GM23338 (cell line): ENCODE measurements at regions not wholly inside any gene's neighbourhood (a gene's known extent, or its start where the extent isn't known, plus 50 kb on each side); places are given as distances from the start of the nearest gene placed in this dataset.

ENCODE experiments used
- ATAC-seq: fragments of 200-7000 bp; cut with Tn5 transposase; 3 replicates; pipeline ENCODE4 v1.9.1; 2020
- DNase-seq: peaks from one replicate; pipeline ENCODE4 v3.0.0-alpha.2; 2015; ENCODE audit warnings: low spot score
- H2AFZ ChIP-seq: fragments of 200-600 bp; sonication (generic); 2 replicates; pipeline ENCODE4 v1.8.0; 2016; ENCODE audit warnings: antibody characterized with exemption, mild to moderate bottlenecking, moderate library complexity
- H3F3A ChIP-seq: fragments of 200-600 bp; sonication (generic); replicated peaks from 2 replicates; pipeline ENCODE4 v1.8.0; 2017; ENCODE audit warnings: antibody characterized with exemption, mixed run types, low read depth
- H3K27ac ChIP-seq: fragments of 200-600 bp; sonication (generic); 2 replicates; pipeline ENCODE4 v1.6.1; 2016; ENCODE audit warnings: low read depth
- H3K27me3 ChIP-seq: fragments of 200-600 bp; sonication (generic); 2 replicates; pipeline ENCODE4 v1.8.0; 2016; ENCODE audit warnings: mild to moderate bottlenecking, mixed run types, moderate library complexity; ENCODE audit not compliant: insufficient read depth
- H3K36me3 ChIP-seq: fragments of 200-600 bp; sonication (generic); 2 replicates; pipeline ENCODE4 v1.8.0; 2016; ENCODE audit warnings: mild to moderate bottlenecking; ENCODE audit not compliant: insufficient read depth
- H3K4me1 ChIP-seq: fragments of 200-600 bp; sonication (generic); 2 replicates; pipeline ENCODE4 v1.8.0; 2016; ENCODE audit warnings: mild to moderate bottlenecking, moderate library complexity; ENCODE audit not compliant: insufficient read depth
- H3K4me2 ChIP-seq: fragments of 200-600 bp; sonication (generic); 2 replicates; pipeline ENCODE4 v1.7.1; 2017; ENCODE audit warnings: mixed run types
- H3K4me3 ChIP-seq: fragments of 200-600 bp; sonication (generic); 2 replicates; pipeline ENCODE4 v1.6.1; 2016; ENCODE audit warnings: mixed run types
- H3K79me2 ChIP-seq: fragments of 200-600 bp; sonication (generic); replicated peaks from 2 replicates; pipeline ENCODE4 v1.8.0; 2017; ENCODE audit warnings: mild to moderate bottlenecking; ENCODE audit not compliant: insufficient read depth
- H3K9me2 ChIP-seq: fragments of 200-600 bp; sonication (generic); 2 replicates; pipeline ENCODE4 v1.8.0; 2017; ENCODE audit not compliant: insufficient read depth
- H4K20me1 ChIP-seq: fragments of 200-600 bp; sonication (generic); replicated peaks from 2 replicates; pipeline ENCODE4 v1.8.0; 2017; ENCODE audit warnings: mild to moderate bottlenecking; ENCODE audit not compliant: insufficient read depth
- H3K27ac Mint-ChIP-seq: 2 replicates; pipeline ENCODE4 v1.8.0; 2020; ENCODE audit warnings: inconsistent platforms, mild to moderate bottlenecking, moderate library complexity, mixed read lengths
- H3K27me3 Mint-ChIP-seq: 3 replicates; pipeline ENCODE4 v1.8.0; 2022; ENCODE audit warnings: low read depth, mild to moderate bottlenecking, moderate library complexity, mixed read lengths, inconsistent platforms; ENCODE audit not compliant: insufficient read depth, poor library complexity
- H3K36me3 Mint-ChIP-seq: 3 replicates; pipeline ENCODE4 v1.8.0; 2021; ENCODE audit warnings: low read depth, mild to moderate bottlenecking, inconsistent platforms, moderate library complexity, mixed read lengths
- H3K4me1 Mint-ChIP-seq: 3 replicates; pipeline ENCODE4 v1.8.0; 2020; ENCODE audit warnings: mild to moderate bottlenecking, inconsistent platforms, mixed read lengths
- H3K4me3 Mint-ChIP-seq: 3 replicates; pipeline ENCODE4 v1.8.0; 2021; ENCODE audit warnings: moderate library complexity, mild to moderate bottlenecking, inconsistent platforms, mixed read lengths
- H3K9me3 Mint-ChIP-seq: 3 replicates; pipeline ENCODE4 v1.8.0; 2020; ENCODE audit warnings: moderate library complexity, mild to moderate bottlenecking, inconsistent platforms, mixed read lengths
- ETS1 ChIP-seq: IDR thresholded peaks from 2 replicates; pipeline ENCODE4 v1.6.1; 2016; ENCODE audit warnings: antibody characterized with exemption
- EZH2 ChIP-seq: fragments of 200-600 bp; sonication (generic); IDR thresholded peaks from one replicate; pipeline ENCODE4 v1.8.0; 2017; ENCODE audit warnings: antibody characterized with exemption, mild to moderate bottlenecking, low read depth; ENCODE audit not compliant: unreplicated experiment
- EZH2phosphoT487 ChIP-seq: fragments of 200-600 bp; sonication (generic); IDR thresholded peaks from one replicate; pipeline ENCODE4 v1.8.1; 2018; ENCODE audit warnings: antibody characterized with exemption; ENCODE audit not compliant: unreplicated experiment
- JUNB ChIP-seq: IDR thresholded peaks from one replicate; pipeline ENCODE4 v1.6.1; 2016; ENCODE audit warnings: antibody characterized with exemption; ENCODE audit not compliant: unreplicated experiment
- NANOG ChIP-seq: IDR thresholded peaks from 2 replicates; pipeline ENCODE4 v1.6.1; 2016; ENCODE audit warnings: antibody characterized with exemption, borderline replicate concordance
- REST ChIP-seq: IDR thresholded peaks from one replicate; pipeline ENCODE4 v1.6.1; 2018; ENCODE audit warnings: antibody characterized with exemption; ENCODE audit not compliant: unreplicated experiment
- STAT1 ChIP-seq: IDR thresholded peaks from one replicate; pipeline ENCODE4 v1.6.1; 2016; ENCODE audit warnings: antibody characterized with exemption; ENCODE audit not compliant: unreplicated experiment
- ZNF114 ChIP-seq: fragments of 250-450 bp; sonication (Bioruptor Pico); IDR thresholded peaks from 2 replicates; pipeline ENCODE4 v1.5.0; 2020; ENCODE audit warnings: mild to moderate bottlenecking, moderate library complexity
- TF ChIP-seq, protein P1 (sequence below): fragments of 250-450 bp; sonication (Bioruptor Pico); IDR thresholded peaks from 2 replicates; pipeline ENCODE4 v1.5.0; 2020; ENCODE audit warnings: mild to moderate bottlenecking, moderate library complexity

DNA sequence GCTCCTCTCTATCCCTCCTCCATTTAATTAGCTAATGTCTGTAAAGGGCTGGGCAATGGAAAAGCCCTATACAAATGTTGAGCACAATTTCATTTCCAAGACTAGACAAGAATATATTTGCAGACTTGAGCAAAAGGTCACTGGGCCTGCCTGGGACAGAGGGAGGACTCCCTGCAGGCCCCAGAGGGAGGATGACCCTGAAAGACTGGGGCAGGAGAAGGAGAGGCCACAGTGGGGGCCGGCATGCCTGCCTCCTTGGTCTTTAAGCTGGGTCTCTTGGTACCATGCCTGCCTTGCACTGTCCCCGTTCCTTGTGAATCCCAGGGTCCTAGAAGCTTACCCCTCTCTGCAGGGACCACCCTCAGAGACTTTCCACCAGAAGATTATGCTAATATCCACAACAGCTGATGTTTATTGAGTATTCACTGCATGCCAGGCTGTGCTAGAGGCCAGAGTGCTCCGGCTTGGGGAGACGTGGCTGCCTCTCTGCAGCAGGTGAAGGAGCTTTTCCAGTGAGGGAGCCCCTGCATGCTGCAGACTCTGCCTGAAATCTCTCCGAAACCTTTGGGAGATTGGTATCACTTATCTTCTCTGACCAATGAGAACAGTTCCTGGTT is 72.7 kb upstream of the HSPA9 start (continued):
- no peak for TF ChIP-seq ZNF114 (CRISPR knock-in tag)
- no peak for TF ChIP-seq JUNB
- no peak for TF ChIP-seq EZH2

- no peak overlapping the region for H3K4me3 ChIP-seq
- H3K27ac Mint-ChIP-seq, result no peak overlapping the region
- H4K20me1 ChIP-seq, result no peaks in the 10 kb centered on the region
- H3K9me3 Mint-ChIP-seq, result no peaks in the 10 kb centered on the region
- H3K4me3 Mint-ChIP-seq, result no peak overlapping the region
- H3K4me1 ChIP-seq, result peaks cover 27% of the 10 kb centered on the region
- H3K36me3 Mint-ChIP-seq, result no peaks in the 10 kb centered on the region; the same call in 2 of the 3 replicates
- no peaks in the 10 kb centered on the region for H3K36me3 ChIP-seq
- H3F3A ChIP-seq, result no peaks in the 10 kb centered on the region
- peaks cover 8% of the 10 kb centered on the region for H3K27me3 Mint-ChIP-seq
- H3K4me1 Mint-ChIP-seq, result peaks cover 40% of the 10 kb centered on the region
- H2AFZ ChIP-seq, result no peak overlapping the region
- H3K4me2 ChIP-seq, result no peak overlapping the region
- H3K79me2 ChIP-seq, result no peaks in the 10 kb centered on the region
- DNase-seq, result no peak
- H3K27me3 ChIP-seq, result no peaks in the 10 kb centered on the region
- no peaks in the 10 kb centered on the region for H3K9me2 ChIP-seq
- no peak for ATAC-seq
- TF ChIP-seq NANOG, result no peak
- no peak for TF ChIP-seq EZH2
- H3K27ac ChIP-seq, result no peak overlapping the region
These were observed 72.1 kb upstream of the HSPA9 start for GRCh38 chr5:138647261-138647788.

GRCh38 chr5:138646671-138647070 is 71.5 kb upstream of the HSPA9 start:
- H2AFZ ChIP-seq, result no peak overlapping the region; the same call in 1 of the 2 replicates
- no peak overlapping the region for H3K27ac Mint-ChIP-seq
- no peaks in the 10 kb centered on the region for H3K9me3 Mint-ChIP-seq
- no peaks in the 10 kb centered on the region for H3K27me3 ChIP-seq
- H3K27me3 Mint-ChIP-seq, result peaks cover 8% of the 10 kb centered on the region
- peaks cover 42% of the 10 kb centered on the region for H3K4me1 Mint-ChIP-seq
- H3K4me3 ChIP-seq, result no peak overlapping the region
- H3K4me1 ChIP-seq, result peaks cover 29% of the 10 kb centered on the region
- DNase-seq (no peak), ATAC-seq (no peak)
- no peaks in the 10 kb centered on the region for H4K20me1 ChIP-seq
- H3K4me3 Mint-ChIP-seq, result no peak overlapping the region
- no peaks in the 10 kb centered on the region for H3K9me2 ChIP-seq
- H3K4me2 ChIP-seq, result no peak overlapping the region
- H3K27ac ChIP-seq, result no peak overlapping the region
- H3K36me3 ChIP-seq, result no peaks in the 10 kb centered on the region
- no peaks in the 10 kb centered on the region for H3F3A ChIP-seq
- H3K36me3 Mint-ChIP-seq, result no peaks in the 10 kb centered on the region; the same call in 2 of the 3 replicates
- H3K79me2 ChIP-seq, result no peaks in the 10 kb centered on the region
- no peak for TF ChIP-seq EZH2phosphoT487
- no peak for TF ChIP-seq REST
- TF ChIP-seq, protein P1, sequence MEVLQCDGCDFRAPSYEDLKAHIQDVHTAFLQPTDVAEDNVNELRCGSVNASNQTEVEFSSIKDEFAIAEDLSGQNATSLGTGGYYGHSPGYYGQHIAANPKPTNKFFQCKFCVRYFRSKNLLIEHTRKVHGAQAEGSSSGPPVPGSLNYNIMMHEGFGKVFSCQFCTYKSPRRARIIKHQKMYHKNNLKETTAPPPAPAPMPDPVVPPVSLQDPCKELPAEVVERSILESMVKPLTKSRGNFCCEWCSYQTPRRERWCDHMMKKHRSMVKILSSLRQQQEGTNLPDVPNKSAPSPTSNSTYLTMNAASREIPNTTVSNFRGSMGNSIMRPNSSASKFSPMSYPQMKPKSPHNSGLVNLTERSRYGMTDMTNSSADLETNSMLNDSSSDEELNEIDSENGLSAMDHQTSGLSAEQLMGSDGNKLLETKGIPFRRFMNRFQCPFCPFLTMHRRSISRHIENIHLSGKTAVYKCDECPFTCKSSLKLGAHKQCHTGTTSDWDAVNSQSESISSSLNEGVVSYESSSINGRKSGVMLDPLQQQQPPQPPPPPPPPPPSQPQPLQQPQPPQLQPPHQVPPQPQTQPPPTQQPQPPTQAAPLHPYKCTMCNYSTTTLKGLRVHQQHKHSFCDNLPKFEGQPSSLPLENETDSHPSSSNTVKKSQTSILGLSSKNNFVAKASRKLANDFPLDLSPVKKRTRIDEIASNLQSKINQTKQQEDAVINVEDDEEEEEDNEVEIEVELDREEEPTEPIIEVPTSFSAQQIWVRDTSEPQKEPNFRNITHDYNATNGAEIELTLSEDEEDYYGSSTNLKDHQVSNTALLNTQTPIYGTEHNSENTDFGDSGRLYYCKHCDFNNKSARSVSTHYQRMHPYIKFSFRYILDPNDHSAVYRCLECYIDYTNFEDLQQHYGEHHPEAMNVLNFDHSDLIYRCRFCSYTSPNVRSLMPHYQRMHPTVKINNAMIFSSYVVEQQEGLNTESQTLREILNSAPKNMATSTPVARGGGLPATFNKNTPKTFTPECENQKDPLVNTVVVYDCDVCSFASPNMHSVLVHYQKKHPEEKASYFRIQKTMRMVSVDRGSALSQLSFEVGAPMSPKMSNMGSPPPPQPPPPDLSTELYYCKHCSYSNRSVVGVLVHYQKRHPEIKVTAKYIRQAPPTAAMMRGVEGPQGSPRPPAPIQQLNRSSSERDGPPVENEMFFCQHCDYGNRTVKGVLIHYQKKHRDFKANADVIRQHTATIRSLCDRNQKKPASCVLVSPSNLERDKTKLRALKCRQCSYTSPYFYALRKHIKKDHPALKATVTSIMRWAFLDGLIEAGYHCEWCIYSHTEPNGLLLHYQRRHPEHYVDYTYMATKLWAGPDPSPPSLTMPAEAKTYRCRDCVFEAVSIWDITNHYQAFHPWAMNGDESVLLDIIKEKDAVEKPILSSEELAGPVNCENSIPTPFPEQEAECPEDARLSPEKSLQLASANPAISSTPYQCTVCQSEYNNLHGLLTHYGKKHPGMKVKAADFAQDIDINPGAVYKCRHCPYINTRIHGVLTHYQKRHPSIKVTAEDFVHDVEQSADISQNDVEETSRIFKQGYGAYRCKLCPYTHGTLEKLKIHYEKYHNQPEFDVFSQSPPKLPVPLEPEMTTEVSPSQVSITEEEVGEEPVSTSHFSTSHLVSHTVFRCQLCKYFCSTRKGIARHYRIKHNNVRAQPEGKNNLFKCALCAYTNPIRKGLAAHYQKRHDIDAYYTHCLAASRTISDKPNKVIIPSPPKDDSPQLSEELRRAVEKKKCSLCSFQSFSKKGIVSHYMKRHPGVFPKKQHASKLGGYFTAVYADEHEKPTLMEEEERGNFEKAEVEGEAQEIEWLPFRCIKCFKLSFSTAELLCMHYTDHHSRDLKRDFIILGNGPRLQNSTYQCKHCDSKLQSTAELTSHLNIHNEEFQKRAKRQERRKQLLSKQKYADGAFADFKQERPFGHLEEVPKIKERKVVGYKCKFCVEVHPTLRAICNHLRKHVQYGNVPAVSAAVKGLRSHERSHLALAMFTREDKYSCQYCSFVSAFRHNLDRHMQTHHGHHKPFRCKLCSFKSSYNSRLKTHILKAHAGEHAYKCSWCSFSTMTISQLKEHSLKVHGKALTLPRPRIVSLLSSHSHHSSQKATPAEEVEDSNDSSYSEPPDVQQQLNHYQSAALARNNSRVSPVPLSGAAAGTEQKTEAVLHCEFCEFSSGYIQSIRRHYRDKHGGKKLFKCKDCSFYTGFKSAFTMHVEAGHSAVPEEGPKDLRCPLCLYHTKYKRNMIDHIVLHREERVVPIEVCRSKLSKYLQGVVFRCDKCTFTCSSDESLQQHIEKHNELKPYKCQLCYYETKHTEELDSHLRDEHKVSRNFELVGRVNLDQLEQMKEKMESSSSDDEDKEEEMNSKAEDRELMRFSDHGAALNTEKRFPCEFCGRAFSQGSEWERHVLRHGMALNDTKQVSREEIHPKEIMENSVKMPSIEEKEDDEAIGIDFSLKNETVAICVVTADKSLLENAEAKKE (CRISPR knock-in tag), result no peak
- TF ChIP-seq STAT1, result no peak
- no peak for TF ChIP-seq ZNF114 (CRISPR knock-in tag)
- no peak for TF ChIP-seq ETS1
- no peak for TF ChIP-seq JUNB
